ENCODE measurements at regions not wholly inside any gene's neighbourhood (a gene's known extent, or its start where the extent isn't known, plus 50 kb on each side); places are given as distances from the start of the nearest gene placed in this dataset.
"Not testable (repeated sequence)": the region's sequence is repeated elsewhere in the genome, so short reads cannot be mapped to it uniquely, and the experiment has no call there.

DNA sequence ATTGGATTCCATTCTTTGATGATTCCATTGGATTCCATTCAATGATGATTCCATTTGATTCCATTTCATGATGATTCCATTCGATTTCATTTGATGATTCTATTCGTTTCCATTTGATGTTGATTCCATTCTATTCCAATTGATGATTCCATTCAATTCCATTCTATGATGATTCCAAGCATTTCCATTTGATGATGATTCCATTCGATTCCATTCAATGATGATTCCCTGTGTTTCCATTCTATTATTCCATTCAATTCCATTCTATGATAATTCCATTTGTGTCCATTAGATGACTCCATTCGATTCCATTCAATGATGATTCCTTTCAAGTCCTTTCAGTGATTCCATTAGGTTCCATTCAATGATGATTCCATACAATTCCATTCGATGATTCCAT lies 1090.5 kb downstream of the RPIA start:
- H3K9me2 ChIP-seq (ENCODE audit: insufficient read depth, low read length): no peaks in the 10 kb centered on the region
- no peak overlapping the region for H3K9ac ChIP-seq (ENCODE audit: low read length)
- no peak for TF ChIP-seq EP300 (conservative IDR thresholded peaks at IDR 0.05; ENCODE audit: poor library complexity, severe bottlenecking)
- no peak for TF ChIP-seq MXI1 (conservative IDR thresholded peaks at IDR 0.05; ENCODE audit: poor library complexity, severe bottlenecking)
- TF ChIP-seq, protein P1, sequence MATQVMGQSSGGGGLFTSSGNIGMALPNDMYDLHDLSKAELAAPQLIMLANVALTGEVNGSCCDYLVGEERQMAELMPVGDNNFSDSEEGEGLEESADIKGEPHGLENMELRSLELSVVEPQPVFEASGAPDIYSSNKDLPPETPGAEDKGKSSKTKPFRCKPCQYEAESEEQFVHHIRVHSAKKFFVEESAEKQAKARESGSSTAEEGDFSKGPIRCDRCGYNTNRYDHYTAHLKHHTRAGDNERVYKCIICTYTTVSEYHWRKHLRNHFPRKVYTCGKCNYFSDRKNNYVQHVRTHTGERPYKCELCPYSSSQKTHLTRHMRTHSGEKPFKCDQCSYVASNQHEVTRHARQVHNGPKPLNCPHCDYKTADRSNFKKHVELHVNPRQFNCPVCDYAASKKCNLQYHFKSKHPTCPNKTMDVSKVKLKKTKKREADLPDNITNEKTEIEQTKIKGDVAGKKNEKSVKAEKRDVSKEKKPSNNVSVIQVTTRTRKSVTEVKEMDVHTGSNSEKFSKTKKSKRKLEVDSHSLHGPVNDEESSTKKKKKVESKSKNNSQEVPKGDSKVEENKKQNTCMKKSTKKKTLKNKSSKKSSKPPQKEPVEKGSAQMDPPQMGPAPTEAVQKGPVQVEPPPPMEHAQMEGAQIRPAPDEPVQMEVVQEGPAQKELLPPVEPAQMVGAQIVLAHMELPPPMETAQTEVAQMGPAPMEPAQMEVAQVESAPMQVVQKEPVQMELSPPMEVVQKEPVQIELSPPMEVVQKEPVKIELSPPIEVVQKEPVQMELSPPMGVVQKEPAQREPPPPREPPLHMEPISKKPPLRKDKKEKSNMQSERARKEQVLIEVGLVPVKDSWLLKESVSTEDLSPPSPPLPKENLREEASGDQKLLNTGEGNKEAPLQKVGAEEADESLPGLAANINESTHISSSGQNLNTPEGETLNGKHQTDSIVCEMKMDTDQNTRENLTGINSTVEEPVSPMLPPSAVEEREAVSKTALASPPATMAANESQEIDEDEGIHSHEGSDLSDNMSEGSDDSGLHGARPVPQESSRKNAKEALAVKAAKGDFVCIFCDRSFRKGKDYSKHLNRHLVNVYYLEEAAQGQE (IDR thresholded peaks at IDR 0.05; ENCODE audit: borderline replicate concordance): no peak
- no peak for TF ChIP-seq POLR2AphosphoS5 (IDR thresholded peaks at IDR 0.05)
- TF ChIP-seq CTCF (IDR thresholded peaks at IDR 0.05; ENCODE audit: poor library complexity, severe bottlenecking): no peak
- TF ChIP-seq SMC3 (conservative IDR thresholded peaks at IDR 0.05; ENCODE audit: poor library complexity): no peak
- TF ChIP-seq RAD21 (conservative IDR thresholded peaks at IDR 0.05): no peak
- TF ChIP-seq TAF1 (IDR thresholded peaks at IDR 0.05; ENCODE audit: low read depth): no peak
- no peak for TF ChIP-seq EZH2 (IDR thresholded peaks at IDR 0.05; ENCODE audit: borderline replicate concordance, insufficient read depth, low read length, poor library complexity, severe bottlenecking)
- no peaks in the 10 kb centered on the region for H3K27me3 ChIP-seq (ENCODE audit: insufficient read depth, low read depth, low read length)
- H2AFZ ChIP-seq (ENCODE audit: low read depth, low read length): no peak overlapping the region
- H3K79me2 ChIP-seq (replicated peaks; ENCODE audit: insufficient read depth, low read length): no peaks in the 10 kb centered on the region
- H4K20me1 ChIP-seq (ENCODE audit: insufficient read depth): no peaks in the 10 kb centered on the region
- no peak overlapping the region for H3K4me2 ChIP-seq (ENCODE audit: low read length)
- H3K36me3 ChIP-seq (ENCODE audit: insufficient read depth, low read length): no peaks in the 10 kb centered on the region
- H3K4me3 ChIP-seq (ENCODE audit: low read length): no peak overlapping the region
- H3K27ac ChIP-seq (ENCODE audit: low read length): no peak overlapping the region
- no peaks in the 10 kb centered on the region for H3F3A ChIP-seq (ENCODE audit: insufficient read depth, low read length, poor library complexity, severe bottlenecking)
- peaks cover 85% of the 10 kb centered on the region for H3K9me3 ChIP-seq (ENCODE audit: low read length)

DNA sequence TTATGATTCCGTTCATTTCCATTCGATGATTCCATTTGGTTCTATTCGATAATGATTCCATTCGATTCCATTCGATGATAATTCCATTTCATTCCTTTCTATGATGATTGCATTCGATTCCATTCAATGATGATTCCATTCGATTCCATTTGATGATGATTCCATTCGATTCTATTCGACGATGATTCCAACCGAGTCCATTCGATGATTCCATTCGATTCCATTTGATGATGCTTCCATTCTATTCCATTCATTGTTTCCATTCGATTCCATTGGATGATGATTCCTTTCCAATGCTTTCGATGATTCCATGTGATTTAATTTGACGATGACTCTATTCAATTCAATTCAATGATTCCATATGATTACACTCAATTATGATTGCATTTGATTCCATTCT lies 1093.5 kb downstream of the RPIA start:
- no peak overlapping the region for H3K4me3 ChIP-seq (ENCODE audit: low read length)
- no peaks in the 10 kb centered on the region for H3K27me3 ChIP-seq (ENCODE audit: insufficient read depth, low read depth, low read length)
- TF ChIP-seq SMC3 (conservative IDR thresholded peaks at IDR 0.05; ENCODE audit: poor library complexity) (no peak), EP300 (conservative IDR thresholded peaks at IDR 0.05; ENCODE audit: poor library complexity, severe bottlenecking) (no peak)
- no peak overlapping the region for H3K4me2 ChIP-seq (ENCODE audit: low read length)
- no peak overlapping the region for H3K9ac ChIP-seq (ENCODE audit: low read length)
- H3K9me2 ChIP-seq (ENCODE audit: insufficient read depth, low read length): no peaks in the 10 kb centered on the region
- no peaks in the 10 kb centered on the region for H4K20me1 ChIP-seq (ENCODE audit: insufficient read depth)
- no peak overlapping the region for H2AFZ ChIP-seq (ENCODE audit: low read depth, low read length)
- no peaks in the 10 kb centered on the region for H3K36me3 ChIP-seq (ENCODE audit: insufficient read depth, low read length)
- H3K79me2 ChIP-seq (replicated peaks; ENCODE audit: insufficient read depth, low read length): no peaks in the 10 kb centered on the region
- peaks cover 74% of the 10 kb centered on the region for H3K9me3 ChIP-seq (ENCODE audit: low read length)
- no peak overlapping the region for H3K27ac ChIP-seq (ENCODE audit: low read length)
- no peaks in the 10 kb centered on the region for H3F3A ChIP-seq (ENCODE audit: insufficient read depth, low read length, poor library complexity, severe bottlenecking)

DNA sequence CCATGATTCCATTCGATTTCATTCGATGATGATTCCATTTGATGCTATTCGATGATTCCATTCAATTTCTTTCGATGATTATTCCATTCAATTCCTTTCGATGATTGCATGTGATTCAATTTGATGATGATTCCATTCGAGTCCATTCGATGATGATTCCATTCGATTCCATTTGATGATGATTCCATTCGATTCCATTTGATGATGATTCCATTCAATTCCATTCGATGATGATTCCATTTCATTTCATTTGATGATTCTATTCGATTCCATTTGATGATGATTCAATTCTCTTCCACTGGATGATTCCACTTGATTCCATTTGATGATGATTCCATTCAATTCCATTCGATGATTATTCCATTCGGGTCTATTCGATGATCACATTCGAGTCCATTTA lies 1094.1 kb downstream of the RPIA start:
- H3K9ac ChIP-seq (ENCODE audit: low read length); H3K27ac ChIP-seq (ENCODE audit: low read length); H2AFZ ChIP-seq (ENCODE audit: low read depth, low read length); H3K4me2 ChIP-seq (ENCODE audit: low read length); H3K36me3 ChIP-seq (ENCODE audit: insufficient read depth, low read length); H4K20me1 ChIP-seq (ENCODE audit: insufficient read depth); H3F3A ChIP-seq (ENCODE audit: insufficient read depth, low read length, poor library complexity, severe bottlenecking); H3K79me2 ChIP-seq (replicated peaks; ENCODE audit: insufficient read depth, low read length); H3K9me2 ChIP-seq (ENCODE audit: insufficient read depth, low read length); H3K27me3 ChIP-seq (ENCODE audit: insufficient read depth, low read depth, low read length); H3K4me3 ChIP-seq (ENCODE audit: low read length): not testable (repeated sequence)
- H3K9me3 ChIP-seq (ENCODE audit: low read length): peaks cover 74% of the 10 kb centered on the region

GRCh38 chr2:89786642-89787041 lies 1095.2 kb downstream of the RPIA start:
- not testable (repeated sequence) for H3K4me2 ChIP-seq (ENCODE audit: low read length); H3K27me3 ChIP-seq (ENCODE audit: insufficient read depth, low read depth, low read length); H3K36me3 ChIP-seq (ENCODE audit: insufficient read depth, low read length); H3K4me3 ChIP-seq (ENCODE audit: low read length); H3K9ac ChIP-seq (ENCODE audit: low read length); H3K79me2 ChIP-seq (replicated peaks; ENCODE audit: insufficient read depth, low read length); H4K20me1 ChIP-seq (ENCODE audit: insufficient read depth); H3K27ac ChIP-seq (ENCODE audit: low read length); H3F3A ChIP-seq (ENCODE audit: insufficient read depth, low read length, poor library complexity, severe bottlenecking); H3K9me2 ChIP-seq (ENCODE audit: insufficient read depth, low read length); H2AFZ ChIP-seq (ENCODE audit: low read depth, low read length)
- H3K9me3 ChIP-seq (ENCODE audit: low read length): peaks cover 64% of the 10 kb centered on the region

DNA sequence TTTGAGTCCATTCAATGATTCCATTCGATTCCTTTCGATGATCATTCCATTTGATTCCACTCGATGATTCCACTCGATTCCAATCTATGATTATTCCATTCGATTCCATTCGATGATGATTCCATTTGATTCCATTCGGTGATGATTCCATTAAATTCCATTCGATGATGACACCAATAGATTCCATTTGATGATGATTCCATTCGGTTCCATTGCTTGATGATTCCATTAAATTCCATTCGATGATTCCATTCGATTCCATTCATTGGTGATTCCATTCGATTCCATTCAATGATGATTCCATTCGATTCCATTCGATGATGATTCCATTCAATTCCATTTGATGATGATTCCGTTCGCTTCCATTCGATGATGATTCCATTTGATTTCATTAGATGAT lies 1104.1 kb downstream of the RPIA start:
- H3K9me3 ChIP-seq (ENCODE audit: low read length): peaks cover 38% of the 10 kb centered on the region
- not testable (repeated sequence) for H3K9ac ChIP-seq (ENCODE audit: low read length); H3K4me2 ChIP-seq (ENCODE audit: low read length); H4K20me1 ChIP-seq (ENCODE audit: insufficient read depth); H3K4me3 ChIP-seq (ENCODE audit: low read length); H3K36me3 ChIP-seq (ENCODE audit: insufficient read depth, low read length); H3F3A ChIP-seq (ENCODE audit: insufficient read depth, low read length, poor library complexity, severe bottlenecking); H3K27me3 ChIP-seq (ENCODE audit: insufficient read depth, low read depth, low read length); H3K9me2 ChIP-seq (ENCODE audit: insufficient read depth, low read length); H2AFZ ChIP-seq (ENCODE audit: low read depth, low read length); H3K27ac ChIP-seq (ENCODE audit: low read length); H3K79me2 ChIP-seq (replicated peaks; ENCODE audit: insufficient read depth, low read length)
